Ishikawa (cell line): ENCODE measurements at regions not wholly inside any gene's neighbourhood (a gene's known extent, or its start where the extent isn't known, plus 50 kb on each side); places are given as distances from the start of the nearest gene placed in this dataset.

Experiments used
- CEBPB ChIP-seq: IDR thresholded peaks from 2 replicates; pipeline ENCODE4 v1.6.1; 2012
- CREB1 ChIP-seq: IDR thresholded peaks from 2 replicates; pipeline ENCODE4 v1.6.1; 2012; ENCODE audit warnings: low read depth
- EGR1 ChIP-seq: IDR thresholded peaks from 2 replicates; pipeline ENCODE4 v1.6.1; 2012
- EP300 ChIP-seq: IDR thresholded peaks from 2 replicates; pipeline ENCODE4 v1.6.1; 2012; ENCODE audit warnings: borderline replicate concordance
- FOXM1 ChIP-seq: IDR thresholded peaks from 2 replicates; pipeline ENCODE4 v1.6.1; 2012; ENCODE audit warnings: low read depth, borderline replicate concordance
- NFIC ChIP-seq: IDR thresholded peaks from 2 replicates; pipeline ENCODE4 v1.6.1; 2012
- RAD21 ChIP-seq: IDR thresholded peaks from 2 replicates; pipeline ENCODE4 v1.6.1; 2012; ENCODE audit warnings: low read depth
- TAF1 ChIP-seq: IDR thresholded peaks from 2 replicates; pipeline ENCODE4 v1.6.1; 2012; ENCODE audit warnings: low read depth, mild to moderate bottlenecking
- TCF12 ChIP-seq: IDR thresholded peaks from 2 replicates; pipeline ENCODE4 v1.6.1; 2012; ENCODE audit warnings: low read depth
- TEAD4 ChIP-seq: IDR thresholded peaks from 2 replicates; pipeline ENCODE4 v1.6.1; 2012
- YY1 ChIP-seq: IDR thresholded peaks from 2 replicates; pipeline ENCODE4 v1.6.1; 2012; ENCODE audit warnings: low read depth
- ZBTB7A ChIP-seq: IDR thresholded peaks from 2 replicates; pipeline ENCODE4 v1.6.1; 2012; ENCODE audit warnings: low read depth
- TF ChIP-seq, protein P1 (sequence below): IDR thresholded peaks from 2 replicates; pipeline ENCODE4 v1.6.1; 2012; ENCODE audit warnings: low read depth, mild to moderate bottlenecking
- TF ChIP-seq, protein P2 (sequence below): IDR thresholded peaks from 2 replicates; pipeline ENCODE4 v1.6.1; 2012
- TF ChIP-seq, protein P3 (sequence below): IDR thresholded peaks from 2 replicates; pipeline ENCODE4 v1.6.1; 2012

DNA sequence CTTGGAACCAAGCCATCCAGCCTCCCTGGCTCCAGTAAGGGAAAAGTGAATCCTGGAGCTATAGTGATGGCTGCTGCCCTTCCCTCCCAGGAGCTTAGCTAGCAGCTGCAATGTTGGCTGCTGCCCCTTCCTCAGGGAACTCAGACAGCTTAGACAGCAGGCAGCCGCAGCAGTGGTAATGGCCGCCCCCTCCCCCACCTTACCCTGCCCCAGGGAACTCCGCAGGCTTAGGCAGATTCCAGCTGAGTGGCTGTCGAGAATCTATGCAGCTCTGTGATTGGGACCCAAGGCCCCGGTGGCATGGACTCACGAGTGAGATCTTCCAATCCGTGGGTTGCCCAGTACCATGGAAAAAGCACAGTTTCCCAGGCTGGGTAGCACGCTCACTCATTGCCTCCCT lies 378.6 kb downstream of the NNT start:
- TF ChIP-seq NFIC = no peak
- TF ChIP-seq EP300 = no peak
- TF ChIP-seq, protein P1, sequence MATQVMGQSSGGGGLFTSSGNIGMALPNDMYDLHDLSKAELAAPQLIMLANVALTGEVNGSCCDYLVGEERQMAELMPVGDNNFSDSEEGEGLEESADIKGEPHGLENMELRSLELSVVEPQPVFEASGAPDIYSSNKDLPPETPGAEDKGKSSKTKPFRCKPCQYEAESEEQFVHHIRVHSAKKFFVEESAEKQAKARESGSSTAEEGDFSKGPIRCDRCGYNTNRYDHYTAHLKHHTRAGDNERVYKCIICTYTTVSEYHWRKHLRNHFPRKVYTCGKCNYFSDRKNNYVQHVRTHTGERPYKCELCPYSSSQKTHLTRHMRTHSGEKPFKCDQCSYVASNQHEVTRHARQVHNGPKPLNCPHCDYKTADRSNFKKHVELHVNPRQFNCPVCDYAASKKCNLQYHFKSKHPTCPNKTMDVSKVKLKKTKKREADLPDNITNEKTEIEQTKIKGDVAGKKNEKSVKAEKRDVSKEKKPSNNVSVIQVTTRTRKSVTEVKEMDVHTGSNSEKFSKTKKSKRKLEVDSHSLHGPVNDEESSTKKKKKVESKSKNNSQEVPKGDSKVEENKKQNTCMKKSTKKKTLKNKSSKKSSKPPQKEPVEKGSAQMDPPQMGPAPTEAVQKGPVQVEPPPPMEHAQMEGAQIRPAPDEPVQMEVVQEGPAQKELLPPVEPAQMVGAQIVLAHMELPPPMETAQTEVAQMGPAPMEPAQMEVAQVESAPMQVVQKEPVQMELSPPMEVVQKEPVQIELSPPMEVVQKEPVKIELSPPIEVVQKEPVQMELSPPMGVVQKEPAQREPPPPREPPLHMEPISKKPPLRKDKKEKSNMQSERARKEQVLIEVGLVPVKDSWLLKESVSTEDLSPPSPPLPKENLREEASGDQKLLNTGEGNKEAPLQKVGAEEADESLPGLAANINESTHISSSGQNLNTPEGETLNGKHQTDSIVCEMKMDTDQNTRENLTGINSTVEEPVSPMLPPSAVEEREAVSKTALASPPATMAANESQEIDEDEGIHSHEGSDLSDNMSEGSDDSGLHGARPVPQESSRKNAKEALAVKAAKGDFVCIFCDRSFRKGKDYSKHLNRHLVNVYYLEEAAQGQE = no peak
- TF ChIP-seq TCF12 = no peak
- no peak for TF ChIP-seq TEAD4
- TF ChIP-seq, protein P2, sequence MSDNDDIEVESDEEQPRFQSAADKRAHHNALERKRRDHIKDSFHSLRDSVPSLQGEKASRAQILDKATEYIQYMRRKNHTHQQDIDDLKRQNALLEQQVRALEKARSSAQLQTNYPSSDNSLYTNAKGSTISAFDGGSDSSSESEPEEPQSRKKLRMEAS = no peak
- no peak for TF ChIP-seq EGR1
- TF ChIP-seq CEBPB = no peak
- TF ChIP-seq ZBTB7A = no peak
- no peak for TF ChIP-seq TAF1

DNA sequence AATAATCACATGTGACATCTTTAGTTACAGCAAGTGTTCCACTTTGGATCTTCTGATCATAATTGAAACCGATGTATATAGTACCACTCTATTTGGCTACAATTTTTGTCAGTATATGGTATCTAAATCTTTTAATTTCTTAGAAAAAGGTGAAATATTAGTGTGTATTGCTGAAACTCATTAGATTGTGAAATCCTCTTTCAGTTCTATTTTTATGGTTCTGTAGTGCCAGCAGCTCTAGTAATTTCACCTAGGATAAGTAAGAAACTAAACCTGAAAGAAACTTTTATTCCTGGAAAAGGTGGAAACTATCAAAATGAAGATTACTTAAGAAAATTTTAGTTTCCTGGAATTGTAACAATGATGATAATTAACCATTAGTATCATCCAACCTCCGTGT lies 370.9 kb downstream of the NNT start:
- TF ChIP-seq TAF1 (no peak), RAD21 (no peak), CEBPB (no peak), YY1 (no peak), CREB1 (no peak), TCF12 (no peak), EGR1 (no peak)
- TF ChIP-seq, protein P3, sequence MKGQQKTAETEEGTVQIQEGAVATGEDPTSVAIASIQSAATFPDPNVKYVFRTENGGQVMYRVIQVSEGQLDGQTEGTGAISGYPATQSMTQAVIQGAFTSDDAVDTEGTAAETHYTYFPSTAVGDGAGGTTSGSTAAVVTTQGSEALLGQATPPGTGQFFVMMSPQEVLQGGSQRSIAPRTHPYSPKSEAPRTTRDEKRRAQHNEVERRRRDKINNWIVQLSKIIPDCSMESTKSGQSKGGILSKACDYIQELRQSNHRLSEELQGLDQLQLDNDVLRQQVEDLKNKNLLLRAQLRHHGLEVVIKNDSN = no peak
- TF ChIP-seq, protein P2 = no peak

DNA sequence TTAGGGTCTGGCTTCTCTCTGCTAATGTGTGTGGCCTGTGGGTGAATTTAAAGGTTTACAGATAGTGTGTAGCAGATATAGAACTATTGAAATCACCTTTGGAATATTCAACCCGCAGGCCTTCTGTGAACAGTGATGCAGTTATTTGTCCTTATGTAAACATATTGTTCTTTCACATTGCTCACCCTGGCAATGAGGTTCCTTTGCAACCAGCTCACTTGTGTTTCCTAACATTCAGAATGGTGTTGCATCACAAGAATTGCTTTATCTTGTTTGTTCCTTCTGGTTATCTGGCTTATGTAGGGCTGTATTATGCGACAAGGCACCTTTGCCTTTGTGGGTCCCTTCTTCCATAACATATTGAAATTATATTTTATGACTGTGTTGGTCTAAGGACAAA lies 370.3 kb downstream of the NNT start:
- TF ChIP-seq, protein P1 = no peak
- no peak for TF ChIP-seq TEAD4
- TF ChIP-seq RAD21 = no peak
- no peak for TF ChIP-seq CREB1
- no peak for TF ChIP-seq NFIC
- TF ChIP-seq TAF1 = no peak
- TF ChIP-seq EGR1 = no peak

DNA sequence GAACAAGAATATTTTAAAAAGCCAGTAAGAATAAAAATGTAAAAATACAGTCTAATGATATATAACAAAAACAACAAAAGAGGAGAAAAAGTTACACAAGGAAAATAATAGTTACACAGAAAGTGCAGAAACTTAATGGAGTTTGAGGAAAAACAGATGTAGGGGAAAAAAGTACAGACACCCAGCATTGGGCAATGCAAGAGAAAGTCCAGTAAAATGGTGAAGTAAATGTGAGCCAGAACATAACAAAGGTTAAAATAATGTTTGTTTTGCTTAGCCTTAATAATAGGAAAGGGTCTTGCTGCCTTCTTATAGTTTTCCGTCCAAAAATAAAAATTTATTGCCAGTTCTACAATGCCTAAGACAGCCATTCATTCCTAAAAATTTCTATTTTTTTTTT lies 364.2 kb downstream of the NNT start:
- TF ChIP-seq, protein P1 = no peak
- TF ChIP-seq NFIC = no peak

DNA sequence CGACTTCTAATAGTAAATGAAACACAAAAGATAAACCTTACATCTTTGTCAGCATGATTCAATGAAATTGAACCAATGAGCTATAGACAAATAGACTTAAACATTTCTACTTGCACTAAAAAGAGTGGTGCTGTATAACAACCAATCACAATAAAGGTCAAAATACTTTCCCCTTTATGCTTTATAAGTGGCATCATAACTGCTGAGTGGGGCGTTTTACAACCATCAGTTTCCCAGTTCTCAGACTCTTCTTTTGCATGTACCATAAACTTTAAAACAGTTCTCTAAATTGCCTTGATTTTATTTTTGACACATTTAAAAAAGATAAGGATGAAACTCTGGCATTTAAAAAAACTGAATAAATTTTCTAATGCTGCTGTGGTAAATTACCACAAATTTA lies 356.2 kb downstream of the NNT start:
- TF ChIP-seq ZBTB7A (no peak), TAF1 (no peak), TEAD4 (no peak), YY1 (no peak), EGR1 (no peak), CREB1 (no peak), EP300 (no peak), CEBPB (no peak), TCF12 (no peak), FOXM1 (no peak)
- TF ChIP-seq, protein P3 = no peak
- TF ChIP-seq, protein P1 = no peak
- TF ChIP-seq, protein P2 = no peak
